SK-N-SH (cell line): ENCODE measurements at regions not wholly inside any gene's neighbourhood (a gene's known extent, or its start where the extent isn't known, plus 50 kb on each side); places are given as distances from the start of the nearest gene placed in this dataset.

Experiments
- CTCF ChIA-PET: fragments of 300-600, 350-600 bp; formaldehyde crosslinking; extraction: SDS; loops from one replicate; lab custom pipeline; 2021; lab: Yijun Ruan, JAX
- POLR2A ChIA-PET: fragments of 350-600 bp; sonication (Branson Sonifier 250); formaldehyde crosslinking; extraction: SDS; loops from one replicate; lab custom pipeline; 2020; ENCODE audit warnings: antibody characterized with exemption, inconsistent platforms; lab: Yijun Ruan, JAX
- DNase-seq: peaks from one replicate; pipeline ENCODE4 v3.0.0; 2012
- H2AFZ ChIP-seq: fragments of 200-600 bp; sonication (generic); 2 replicates; pipeline ENCODE4 v1.8.1; 2016; ENCODE audit warnings: antibody characterized with exemption, mild to moderate bottlenecking, low read depth
- H3F3A ChIP-seq: fragments of 200-600 bp; sonication (generic); replicated peaks from 2 replicates; pipeline ENCODE3; 2016; ENCODE audit warnings: antibody characterized with exemption, mild to moderate bottlenecking; ENCODE audit not compliant: insufficient read depth
- H3K27ac ChIP-seq, 2 experiments: fragments of 200-500 bp in 1 of 2; fragments of 200-600 bp in 1 of 2; sonication (Bioruptor generic) in 1 of 2; sonication (generic), shearing (Covaris generic) in 1 of 2; 2 replicates each; pipeline versions ENCODE4 v1.5.1 to v1.6.1; 2014 to 2016; ENCODE audit warnings: low read depth in 2 of 2, inconsistent platforms in 1 of 2, low read length in 1 of 2, mild to moderate bottlenecking in 1 of 2, mixed read lengths in 1 of 2
- H3K27me3 ChIP-seq: fragments of 200-600 bp; sonication (generic), shearing (Covaris generic); 2 replicates; pipeline ENCODE4 v1.6.1; 2016; ENCODE audit warnings: mixed run types; ENCODE audit not compliant: insufficient read depth
- H3K36me3 ChIP-seq, 2 experiments: fragments of 200-500 bp in 1 of 2; fragments of 200-600 bp in 1 of 2; sonication (Bioruptor generic) in 1 of 2; sonication (generic) in 1 of 2; replicated peaks in 1 of 2; 2 replicates each; pipeline versions ENCODE3 to v1.5.1; 2014 to 2016; ENCODE audit warnings: low read length in 1 of 2, mild to moderate bottlenecking in 1 of 2; ENCODE audit not compliant: insufficient read depth in 2 of 2, control insufficient read depth in 1 of 2
- H3K4me1 ChIP-seq, 2 experiments: fragments of 200-500 bp in 1 of 2; fragments of 200-600 bp in 1 of 2; sonication (Bioruptor generic) in 1 of 2; sonication (generic), shearing (Covaris generic) in 1 of 2; 2 replicates each; pipeline versions ENCODE4 v1.5.1 to v1.6.1; 2014 to 2016; ENCODE audit warnings: low read depth in 1 of 2, low read length in 1 of 2, mixed run types in 1 of 2; ENCODE audit not compliant: insufficient read depth in 2 of 2, control insufficient read depth in 1 of 2
- H3K4me2 ChIP-seq: fragments of 200-600 bp; sonication (generic), shearing (Covaris generic); 2 replicates; pipeline ENCODE4 v1.6.1; 2017; ENCODE audit warnings: mixed run types
- H3K4me3 ChIP-seq, 2 experiments: fragments of 200-500 bp in 1 of 2; fragments of 200-600 bp in 1 of 2; sonication (Bioruptor generic) in 1 of 2; sonication (generic), shearing (Covaris generic) in 1 of 2; 2 replicates each; pipeline versions ENCODE4 v1.5.1 to v1.8.1; 2014 to 2016; ENCODE audit warnings: low read depth in 2 of 2, inconsistent platforms in 1 of 2, low read length in 1 of 2, mild to moderate bottlenecking in 1 of 2, mixed read lengths in 1 of 2, moderate library complexity in 1 of 2
- H3K79me2 ChIP-seq: fragments of 200-600 bp; sonication (generic); 2 replicates; pipeline ENCODE4 v1.8.1; 2017; ENCODE audit warnings: mild to moderate bottlenecking; ENCODE audit not compliant: insufficient read depth
- H3K9ac ChIP-seq: fragments of 200-600 bp; sonication (generic); 2 replicates; pipeline ENCODE4 v1.6.1; 2017; ENCODE audit warnings: mixed run types
- H3K9me2 ChIP-seq: fragments of 200-600 bp; sonication (generic); 2 replicates; pipeline ENCODE4 v1.6.1; 2017; ENCODE audit warnings: mixed run types
- H3K9me3 ChIP-seq: fragments of 200-600 bp; sonication (generic); 2 replicates; pipeline ENCODE4 v1.6.1; 2017; ENCODE audit warnings: mixed run types, mild to moderate bottlenecking, moderate library complexity
- H4K20me1 ChIP-seq: fragments of 200-600 bp; sonication (generic); 2 replicates; pipeline ENCODE4 v1.6.1; 2017; ENCODE audit warnings: mild to moderate bottlenecking, mixed run types; ENCODE audit not compliant: insufficient read depth
- EZH2phosphoT487 ChIP-seq: fragments of 200-600 bp; sonication (generic); IDR thresholded peaks from 2 replicates; pipeline ENCODE4 v1.6.1; 2017; ENCODE audit warnings: low read depth, mixed run types, mild to moderate bottlenecking, antibody characterized with exemption, moderate library complexity, borderline replicate concordance
- FOXJ3 ChIP-seq: sonication (generic); formaldehyde crosslinking; IDR thresholded peaks from 2 replicates; pipeline ENCODE4 v1.5.1; 2020; ENCODE audit warnings: mild to moderate bottlenecking, missing genetic modification reagents
- NRF1 ChIP-seq: IDR thresholded peaks from 2 replicates; pipeline ENCODE4 v1.6.1; 2012; ENCODE audit warnings: low read depth, mild to moderate bottlenecking, low read length
- RAD21 ChIP-seq: IDR thresholded peaks from 2 replicates; pipeline ENCODE4 v1.6.1; 2012; ENCODE audit warnings: mild to moderate bottlenecking, low read length
- RCOR1 ChIP-seq: fragments of 150-350 bp; IDR thresholded peaks from 2 replicates; pipeline ENCODE4 v1.6.1; 2017; ENCODE audit warnings: antibody characterized with exemption, low read length
- SMC3 ChIP-seq: IDR thresholded peaks from 2 replicates; pipeline ENCODE4 v1.6.1; 2012; ENCODE audit warnings: low read depth, low read length, improper control_type of control experiment
- TAF1 ChIP-seq: IDR thresholded peaks from 2 replicates; pipeline ENCODE4 v1.6.1; 2012; ENCODE audit warnings: low read depth, mild to moderate bottlenecking, low read length, moderate library complexity, borderline replicate concordance
- TCF12 ChIP-seq: IDR thresholded peaks from 2 replicates; pipeline ENCODE4 v1.4.0; 2012
- YY1 ChIP-seq: IDR thresholded peaks from 2 replicates; pipeline ENCODE4 v1.4.0; 2012; ENCODE audit warnings: low read depth, mild to moderate bottlenecking
- WGBS: methylation state at CpG from one replicate; pipeline ENCODE4 v1.1.6; 2017; ENCODE audit warnings: low lambda C conversion rate; 5-methylcytosine and 5-hydroxymethylcytosine counted together
- TF ChIP-seq, protein P1 (sequence below): fragments of 150-350 bp; IDR thresholded peaks from 2 replicates; pipeline ENCODE4 v1.6.1; 2016; ENCODE audit warnings: mild to moderate bottlenecking, low read depth, low read length

DNA sequence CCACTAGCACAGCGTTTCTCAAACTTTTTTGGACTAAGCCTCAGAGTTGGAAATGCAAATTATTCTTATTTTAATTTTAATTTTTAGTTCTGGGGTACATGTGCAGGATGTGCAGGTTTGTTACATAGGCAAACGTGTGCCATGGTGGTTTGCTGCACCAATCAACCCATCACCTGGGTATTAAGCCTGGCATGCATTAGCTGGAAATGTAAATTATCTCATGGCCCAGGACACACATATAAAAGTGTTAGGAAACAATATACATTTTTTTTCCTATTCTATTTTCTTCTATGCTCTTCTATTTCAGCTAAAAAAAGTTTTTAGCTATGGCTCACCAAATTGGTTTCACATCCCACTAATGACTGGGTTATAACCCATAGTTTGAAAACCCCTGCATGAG lies 73.3 kb upstream of the LRIG1 start (continued):
- TF ChIP-seq, protein P1, sequence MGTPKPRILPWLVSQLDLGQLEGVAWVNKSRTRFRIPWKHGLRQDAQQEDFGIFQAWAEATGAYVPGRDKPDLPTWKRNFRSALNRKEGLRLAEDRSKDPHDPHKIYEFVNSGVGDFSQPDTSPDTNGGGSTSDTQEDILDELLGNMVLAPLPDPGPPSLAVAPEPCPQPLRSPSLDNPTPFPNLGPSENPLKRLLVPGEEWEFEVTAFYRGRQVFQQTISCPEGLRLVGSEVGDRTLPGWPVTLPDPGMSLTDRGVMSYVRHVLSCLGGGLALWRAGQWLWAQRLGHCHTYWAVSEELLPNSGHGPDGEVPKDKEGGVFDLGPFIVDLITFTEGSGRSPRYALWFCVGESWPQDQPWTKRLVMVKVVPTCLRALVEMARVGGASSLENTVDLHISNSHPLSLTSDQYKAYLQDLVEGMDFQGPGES: no peak
- TF ChIP-seq, all 33 proteins: peak for 0

DNA sequence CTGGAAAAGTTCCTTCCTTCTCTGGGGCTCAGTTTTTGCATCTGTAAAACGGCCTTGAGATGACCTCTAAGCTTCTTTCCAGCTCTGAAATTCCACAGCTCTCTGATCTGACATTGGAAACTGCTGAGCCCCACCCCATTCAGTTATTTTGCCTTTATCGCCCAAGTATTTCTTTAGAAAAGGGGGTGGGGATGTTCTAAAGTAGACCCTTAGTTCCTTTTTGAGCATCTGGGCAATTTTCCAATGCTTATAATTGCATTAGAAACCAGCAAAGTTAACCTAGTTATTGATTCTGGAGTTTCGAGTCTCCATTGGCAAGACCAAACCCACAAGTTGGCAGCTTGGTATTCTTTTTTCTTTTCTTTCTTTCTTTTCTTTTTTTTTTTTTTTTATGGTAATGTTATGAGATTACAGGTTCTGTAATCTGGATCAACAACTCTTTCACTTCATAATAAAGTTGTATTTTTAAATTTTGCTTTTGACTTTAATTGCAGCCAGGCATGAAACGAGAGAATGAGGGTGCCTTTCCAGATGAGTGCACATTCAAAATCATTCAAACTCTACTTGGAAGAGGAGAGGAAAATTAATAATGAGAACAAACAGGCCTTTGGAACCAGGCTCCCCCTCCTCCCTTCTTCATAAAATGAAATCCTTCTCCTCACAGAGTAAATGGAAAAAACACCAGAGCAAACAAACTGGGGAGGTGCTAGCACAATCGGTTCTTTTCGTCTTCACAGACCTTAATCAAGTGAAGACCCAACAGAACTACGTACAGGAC lies 76.8 kb upstream of the LRIG1 start:
- no peaks in the 10 kb centered on the region for H3F3A ChIP-seq
- no peaks in the 10 kb centered on the region for H3K27me3 ChIP-seq
- no peak overlapping the region for H3K9ac ChIP-seq
- no peak overlapping the region for H3K4me3 ChIP-seq
- H3K27ac ChIP-seq: no peak overlapping the region
- no peak for DNase-seq
- ChIA-PET POLR2A (no interaction called here), CTCF (interaction anchor here (1.3 kb wide), 1 partner anchor 301 kb away, joined by 4 read pairs; no protein-coding TSS in a partner anchor)
- no peaks in the 10 kb centered on the region for H4K20me1 ChIP-seq
- H3K36me3 ChIP-seq: no peaks in the 10 kb centered on the region
- WGBS: 51% methylated on average over 7 of the region's 7 CpGs
- H2AFZ ChIP-seq: no peak overlapping the region
- no peak overlapping the region for H3K4me2 ChIP-seq
- H3K4me1 ChIP-seq: no peaks in the 10 kb centered on the region; a peak in 1 of 4 replicates
- no peaks in the 10 kb centered on the region for H3K79me2 ChIP-seq
- no peaks in the 10 kb centered on the region for H3K9me2 ChIP-seq
- no peaks in the 10 kb centered on the region for H3K9me3 ChIP-seq
- no peak for TF ChIP-seq RAD21

DNA sequence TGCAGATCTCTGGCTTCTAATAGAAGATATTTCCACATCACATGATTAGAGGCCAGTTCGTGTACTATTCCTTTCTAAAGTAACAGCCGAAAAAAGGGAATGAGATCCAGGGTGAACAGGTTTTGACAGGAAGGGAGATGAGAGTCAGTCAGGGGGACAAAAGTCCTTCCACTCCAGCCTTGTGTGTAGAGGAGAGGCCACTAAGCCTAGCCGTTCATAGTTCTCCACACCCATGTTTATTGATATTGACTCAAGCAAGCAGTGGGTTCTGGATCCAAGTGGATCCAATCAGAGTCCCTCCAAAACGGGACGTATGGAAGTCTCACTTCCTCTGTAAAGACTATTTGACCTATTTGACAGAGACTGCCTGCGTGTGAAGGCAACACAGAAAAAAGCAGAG lies 80.4 kb upstream of the LRIG1 start:
- Histone ChIP-seq H3K4me2 (no peak overlapping the region), H3K9me3 (no peaks in the 10 kb centered on the region), H3K79me2 (no peaks in the 10 kb centered on the region), H3K4me1 (no peaks in the 10 kb centered on the region), H3K9me2 (no peaks in the 10 kb centered on the region), H3K27me3 (no peaks in the 10 kb centered on the region), H2AFZ (no peak overlapping the region), H4K20me1 (no peaks in the 10 kb centered on the region), H3K36me3 (no peaks in the 10 kb centered on the region), H3K27ac (no peak overlapping the region), H3F3A (no peaks in the 10 kb centered on the region), H3K9ac (no peak overlapping the region), H3K4me3 (no peak overlapping the region)
- no peak for DNase-seq
- CTCF ChIA-PET: no interaction called here
- TF ChIP-seq, protein P1: no peak
- TF ChIP-seq YY1: no peak
- TF ChIP-seq TAF1: no peak
- TF ChIP-seq NRF1: no peak
- TF ChIP-seq TCF12: no peak
- no peak for TF ChIP-seq EZH2phosphoT487
- no peak for TF ChIP-seq RCOR1
- TF ChIP-seq FOXJ3: no peak
- TF ChIP-seq SMC3: no peak
- POLR2A ChIA-PET: no interaction called here
- WGBS: 67% methylated on average over 6 of the region's 6 CpGs
